SK-N-SH (cell line): ENCODE measurements at regions not wholly inside any gene's neighbourhood (a gene's known extent, or its start where the extent isn't known, plus 50 kb on each side); places are given as distances from the start of the nearest gene placed in this dataset.

ENCODE experiments used
- CTCF ChIA-PET: fragments of 300-600, 350-600 bp; formaldehyde crosslinking; extraction: SDS; loops from one replicate; lab custom pipeline; 2021; lab: Yijun Ruan, JAX
- POLR2A ChIA-PET: fragments of 350-600 bp; sonication (Branson Sonifier 250); formaldehyde crosslinking; extraction: SDS; loops from one replicate; lab custom pipeline; 2020; ENCODE audit warnings: antibody characterized with exemption, inconsistent platforms; lab: Yijun Ruan, JAX
- DNase-seq: peaks from one replicate; pipeline ENCODE4 v3.0.0; 2012
- H2AFZ ChIP-seq: fragments of 200-600 bp; sonication (generic); 2 replicates; pipeline ENCODE4 v1.8.1; 2016; ENCODE audit warnings: antibody characterized with exemption, mild to moderate bottlenecking, low read depth
- H3F3A ChIP-seq: fragments of 200-600 bp; sonication (generic); replicated peaks from 2 replicates; pipeline ENCODE3; 2016; ENCODE audit warnings: antibody characterized with exemption, mild to moderate bottlenecking; ENCODE audit not compliant: insufficient read depth
- H3K27ac ChIP-seq, 2 experiments: fragments of 200-500 bp in 1 of 2; fragments of 200-600 bp in 1 of 2; sonication (Bioruptor generic) in 1 of 2; sonication (generic), shearing (Covaris generic) in 1 of 2; 2 replicates each; pipeline versions ENCODE4 v1.5.1 to v1.6.1; 2014 to 2016; ENCODE audit warnings: low read depth in 2 of 2, inconsistent platforms in 1 of 2, low read length in 1 of 2, mild to moderate bottlenecking in 1 of 2, mixed read lengths in 1 of 2
- H3K27me3 ChIP-seq: fragments of 200-600 bp; sonication (generic), shearing (Covaris generic); 2 replicates; pipeline ENCODE4 v1.6.1; 2016; ENCODE audit warnings: mixed run types; ENCODE audit not compliant: insufficient read depth
- H3K36me3 ChIP-seq, 2 experiments: fragments of 200-500 bp in 1 of 2; fragments of 200-600 bp in 1 of 2; sonication (Bioruptor generic) in 1 of 2; sonication (generic) in 1 of 2; replicated peaks in 1 of 2; 2 replicates each; pipeline versions ENCODE3 to v1.5.1; 2014 to 2016; ENCODE audit warnings: low read length in 1 of 2, mild to moderate bottlenecking in 1 of 2; ENCODE audit not compliant: insufficient read depth in 2 of 2, control insufficient read depth in 1 of 2
- H3K4me1 ChIP-seq, 2 experiments: fragments of 200-500 bp in 1 of 2; fragments of 200-600 bp in 1 of 2; sonication (Bioruptor generic) in 1 of 2; sonication (generic), shearing (Covaris generic) in 1 of 2; 2 replicates each; pipeline versions ENCODE4 v1.5.1 to v1.6.1; 2014 to 2016; ENCODE audit warnings: low read depth in 1 of 2, low read length in 1 of 2, mixed run types in 1 of 2; ENCODE audit not compliant: insufficient read depth in 2 of 2, control insufficient read depth in 1 of 2
- H3K4me2 ChIP-seq: fragments of 200-600 bp; sonication (generic), shearing (Covaris generic); 2 replicates; pipeline ENCODE4 v1.6.1; 2017; ENCODE audit warnings: mixed run types
- H3K4me3 ChIP-seq, 2 experiments: fragments of 200-500 bp in 1 of 2; fragments of 200-600 bp in 1 of 2; sonication (Bioruptor generic) in 1 of 2; sonication (generic), shearing (Covaris generic) in 1 of 2; 2 replicates each; pipeline versions ENCODE4 v1.5.1 to v1.8.1; 2014 to 2016; ENCODE audit warnings: low read depth in 2 of 2, inconsistent platforms in 1 of 2, low read length in 1 of 2, mild to moderate bottlenecking in 1 of 2, mixed read lengths in 1 of 2, moderate library complexity in 1 of 2
- H3K79me2 ChIP-seq: fragments of 200-600 bp; sonication (generic); 2 replicates; pipeline ENCODE4 v1.8.1; 2017; ENCODE audit warnings: mild to moderate bottlenecking; ENCODE audit not compliant: insufficient read depth
- H3K9ac ChIP-seq: fragments of 200-600 bp; sonication (generic); 2 replicates; pipeline ENCODE4 v1.6.1; 2017; ENCODE audit warnings: mixed run types
- H3K9me2 ChIP-seq: fragments of 200-600 bp; sonication (generic); 2 replicates; pipeline ENCODE4 v1.6.1; 2017; ENCODE audit warnings: mixed run types
- H3K9me3 ChIP-seq: fragments of 200-600 bp; sonication (generic); 2 replicates; pipeline ENCODE4 v1.6.1; 2017; ENCODE audit warnings: mixed run types, mild to moderate bottlenecking, moderate library complexity
- H4K20me1 ChIP-seq: fragments of 200-600 bp; sonication (generic); 2 replicates; pipeline ENCODE4 v1.6.1; 2017; ENCODE audit warnings: mild to moderate bottlenecking, mixed run types; ENCODE audit not compliant: insufficient read depth
- EP300 ChIP-seq, 2 experiments: IDR thresholded peaks; 2 replicates each; pipeline versions ENCODE4 v1.4.0 to v1.6.1; 2012; ENCODE audit warnings: borderline replicate concordance in 1 of 2, low read depth in 1 of 2, low read length in 1 of 2
- GATA2 ChIP-seq: sonication (generic); formaldehyde crosslinking; IDR thresholded peaks from 2 replicates; pipeline ENCODE4 v1.5.0; 2020; ENCODE audit warnings: mild to moderate bottlenecking, missing genetic modification reagents
- MAX ChIP-seq: IDR thresholded peaks from 2 replicates; pipeline ENCODE4 v1.4.0; 2012; ENCODE audit warnings: low read depth
- PBX3 ChIP-seq: IDR thresholded peaks from 2 replicates; pipeline ENCODE4; 2012
- POLR2AphosphoS5 ChIP-seq: IDR thresholded peaks from 2 replicates; pipeline ENCODE4 v1.6.1; 2012; ENCODE audit warnings: low read depth, low read length
- RAD21 ChIP-seq: IDR thresholded peaks from 2 replicates; pipeline ENCODE4 v1.6.1; 2012; ENCODE audit warnings: mild to moderate bottlenecking, low read length
- RFX5 ChIP-seq: IDR thresholded peaks from 2 replicates; pipeline ENCODE4 v1.6.1; 2012; ENCODE audit warnings: mild to moderate bottlenecking, improper control_type of control experiment, low read length
- RXRA ChIP-seq: IDR thresholded peaks from 2 replicates; pipeline ENCODE4 v1.4.0; 2012; ENCODE audit warnings: low read depth, mild to moderate bottlenecking, borderline replicate concordance
- TAF1 ChIP-seq: IDR thresholded peaks from 2 replicates; pipeline ENCODE4 v1.6.1; 2012; ENCODE audit warnings: low read depth, mild to moderate bottlenecking, low read length, moderate library complexity, borderline replicate concordance
- TCF12 ChIP-seq: IDR thresholded peaks from 2 replicates; pipeline ENCODE4 v1.4.0; 2012
- WGBS: methylation state at CpG from one replicate; pipeline ENCODE4 v1.1.6; 2017; ENCODE audit warnings: low lambda C conversion rate; 5-methylcytosine and 5-hydroxymethylcytosine counted together
- TF ChIP-seq, protein P1 (sequence below): IDR thresholded peaks from 2 replicates; pipeline ENCODE4 v1.4.0; 2012; ENCODE audit warnings: low read depth, borderline replicate concordance

- Histone ChIP-seq H3K79me2 (no peaks in the 10 kb centered on the region), H3K4me2 (no peak overlapping the region), H3K27me3 (no peaks in the 10 kb centered on the region), H3K36me3 (no peaks in the 10 kb centered on the region), H3K9ac (no peak overlapping the region), H4K20me1 (no peaks in the 10 kb centered on the region), H2AFZ (no peak overlapping the region), H3K27ac (no peak overlapping the region), H3K9me2 (no peaks in the 10 kb centered on the region), H3K9me3 (no peaks in the 10 kb centered on the region), H3K4me1 (no peaks in the 10 kb centered on the region), H3F3A (no peaks in the 10 kb centered on the region), H3K4me3 (no peak overlapping the region)
- POLR2A ChIA-PET = no interaction called here
- CTCF ChIA-PET = no interaction called here
- 8% methylated on average over 6 of the region's 10 CpGs for WGBS
- TF ChIP-seq RXRA (no peak), EP300 (IDR thresholded peaks at IDR 0.05; ENCODE audit: borderline replicate concordance in 1 of 2, low read depth in 1 of 2, low read length in 1 of 2) (no peak), POLR2AphosphoS5 (no peak), PBX3 (no peak)
- DNase-seq = no peak
These were observed 451.3 kb downstream of the HTR1B start for GRCh38 chr6:77011929-77012545.

GRCh38 chr6:77010931-77011542, 452.3 kb downstream of the HTR1B start:
- Histone ChIP-seq H3K4me3 (no peak overlapping the region), H3K9ac (no peak overlapping the region), H2AFZ (no peak overlapping the region), H3K9me3 (no peaks in the 10 kb centered on the region), H3K4me2 (no peak overlapping the region), H4K20me1 (no peaks in the 10 kb centered on the region), H3F3A (no peaks in the 10 kb centered on the region), H3K79me2 (no peaks in the 10 kb centered on the region), H3K4me1 (no peaks in the 10 kb centered on the region), H3K9me2 (no peaks in the 10 kb centered on the region), H3K27ac (no peak overlapping the region), H3K36me3 (no peaks in the 10 kb centered on the region), H3K27me3 (no peaks in the 10 kb centered on the region)
- DNase-seq = no peak
- POLR2A ChIA-PET = no interaction called here
- no peak for TF ChIP-seq GATA2 (CRISPR knock-in tag)
- no peak for TF ChIP-seq TCF12
- TF ChIP-seq RAD21 = no peak
- no peak for TF ChIP-seq RFX5
- TF ChIP-seq, protein P1, sequence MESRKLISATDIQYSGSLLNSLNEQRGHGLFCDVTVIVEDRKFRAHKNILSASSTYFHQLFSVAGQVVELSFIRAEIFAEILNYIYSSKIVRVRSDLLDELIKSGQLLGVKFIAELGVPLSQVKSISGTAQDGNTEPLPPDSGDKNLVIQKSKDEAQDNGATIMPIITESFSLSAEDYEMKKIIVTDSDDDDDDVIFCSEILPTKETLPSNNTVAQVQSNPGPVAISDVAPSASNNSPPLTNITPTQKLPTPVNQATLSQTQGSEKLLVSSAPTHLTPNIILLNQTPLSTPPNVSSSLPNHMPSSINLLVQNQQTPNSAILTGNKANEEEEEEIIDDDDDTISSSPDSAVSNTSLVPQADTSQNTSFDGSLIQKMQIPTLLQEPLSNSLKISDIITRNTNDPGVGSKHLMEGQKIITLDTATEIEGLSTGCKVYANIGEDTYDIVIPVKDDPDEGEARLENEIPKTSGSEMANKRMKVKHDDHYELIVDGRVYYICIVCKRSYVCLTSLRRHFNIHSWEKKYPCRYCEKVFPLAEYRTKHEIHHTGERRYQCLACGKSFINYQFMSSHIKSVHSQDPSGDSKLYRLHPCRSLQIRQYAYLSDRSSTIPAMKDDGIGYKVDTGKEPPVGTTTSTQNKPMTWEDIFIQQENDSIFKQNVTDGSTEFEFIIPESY = no peak
- no peak for TF ChIP-seq TAF1
- TF ChIP-seq MAX = no peak
- CTCF ChIA-PET = no interaction called here
- 14% methylated on average over 11 of the region's 17 CpGs for WGBS
